OCI-LY1 (cell line): ENCODE measurements at regions not wholly inside any gene's neighbourhood (a gene's known extent, or its start where the extent isn't known, plus 50 kb on each side); places are given as distances from the start of the nearest gene placed in this dataset.

Source experiments
- CTCF ChIP-seq: fragments of 200-600 bp; sonication (generic), shearing (Covaris generic); IDR thresholded peaks from 2 replicates; pipeline ENCODE4 v1.5.1; 2017; ENCODE audit warnings: mild to moderate bottlenecking, antibody characterized with exemption, low read length, moderate library complexity, mixed read lengths
- EZH2 ChIP-seq: fragments of 200-600 bp; sonication (generic), shearing (Covaris generic); IDR thresholded peaks from 2 replicates; pipeline ENCODE4 v1.8.0; 2017; ENCODE audit warnings: borderline replicate concordance, mixed run types, mild to moderate bottlenecking, antibody characterized with exemption, low read length, moderate library complexity, mixed read lengths

DNA sequence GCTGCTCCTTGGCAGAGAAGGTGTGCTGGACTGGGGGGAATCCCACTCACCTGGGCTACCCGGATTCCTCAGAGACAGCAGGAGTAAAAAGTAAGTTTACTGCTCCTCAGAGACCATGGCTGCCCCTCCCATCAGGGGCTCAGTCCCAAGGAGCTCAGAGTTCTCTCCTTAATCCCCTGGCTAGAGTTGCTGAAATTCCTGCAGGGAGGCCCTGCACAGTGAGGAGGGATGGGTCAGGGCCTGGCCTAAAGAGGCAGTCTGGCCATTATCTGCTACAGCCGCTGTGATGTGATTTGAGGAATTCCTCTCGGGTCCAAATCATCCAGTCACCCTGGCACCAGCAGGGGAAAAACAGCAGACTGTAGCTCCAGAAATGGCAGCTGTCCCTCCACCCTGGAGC lies 502.5 kb downstream of the PCDH17 start:
- TF ChIP-seq EZH2 (no peak), CTCF (no peak)
